Amniotic stem cell (primary cell): ENCODE measurements at regions not wholly inside any gene's neighbourhood (a gene's known extent, or its start where the extent isn't known, plus 50 kb on each side); places are given as distances from the start of the nearest gene placed in this dataset.

ENCODE experiments used
- DNase-seq: peaks from one replicate; lab custom pipeline; 2025; lab: John Stamatoyannopoulos, UW

DNA sequence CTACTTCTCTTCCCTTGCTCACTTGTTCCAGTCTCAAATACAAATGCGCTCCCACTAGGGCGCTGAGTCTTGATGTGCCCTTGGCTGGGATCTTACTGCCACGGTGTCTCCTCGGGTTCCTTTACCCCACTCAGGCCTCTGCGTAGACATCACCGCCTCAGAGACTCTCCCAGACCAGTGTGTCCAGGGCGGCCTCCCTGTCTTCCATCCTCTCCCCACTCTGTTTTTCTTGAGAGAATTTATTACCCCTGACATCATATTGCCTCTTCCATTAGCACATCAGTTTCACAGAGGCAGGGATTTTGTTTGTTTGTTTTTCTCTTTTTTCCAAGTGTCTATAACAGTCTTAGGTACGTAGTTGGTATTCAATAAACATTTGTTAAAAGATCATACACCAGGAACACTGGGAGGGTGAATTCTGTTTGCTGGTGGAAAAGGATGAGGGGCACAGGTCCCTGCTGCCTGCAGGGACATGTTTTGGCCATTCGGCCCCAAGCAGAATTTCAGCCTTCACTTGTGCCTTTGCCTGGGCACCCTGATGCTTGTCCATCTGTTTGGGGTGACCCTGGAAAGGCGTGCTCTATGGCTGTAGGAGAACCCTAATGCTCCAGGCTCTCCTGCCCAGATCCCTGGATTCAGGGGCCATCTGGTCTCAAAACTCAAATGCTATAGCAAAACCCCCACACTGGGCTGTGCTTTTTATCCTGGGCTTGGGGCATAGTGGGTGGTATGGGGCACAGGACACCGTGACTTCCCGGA is 55.0 kb downstream of the RPL37A start:
- DNase-seq, result no peak

- no peak for DNase-seq
Measured at GRCh38 chr2:216554286-216554685, 55.6 kb downstream of the RPL37A start.

- DNase-seq, result no peak
Measured at GRCh38 chr2:216554755-216555154, 56.1 kb downstream of the RPL37A start.

GRCh38 chr2:216555274-216555673 is 56.6 kb downstream of the RPL37A start:
- DNase-seq, result no peak

GRCh38 chr2:216556202-216556601 is 57.6 kb downstream of the RPL37A start:
- no peak for DNase-seq

DNA sequence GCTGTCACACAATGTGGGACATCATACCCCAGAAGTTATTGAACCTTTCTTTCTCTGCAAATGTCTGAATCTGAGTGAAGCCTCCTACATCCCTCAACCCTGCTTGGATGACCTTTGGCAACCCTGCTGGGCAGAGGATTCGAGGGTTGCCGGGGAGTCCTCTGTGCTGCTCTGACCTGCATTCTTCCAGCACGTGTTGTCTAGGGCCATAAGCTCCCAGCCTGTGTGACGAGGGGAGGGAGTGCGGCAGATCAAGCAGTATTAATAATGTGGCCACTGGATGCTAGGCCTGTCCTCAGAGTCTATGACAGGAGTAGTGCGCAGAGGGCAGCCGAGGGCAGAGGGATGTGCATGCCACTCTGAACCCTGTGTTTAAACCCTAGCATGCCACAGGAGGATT is 58.8 kb downstream of the RPL37A start:
- no peak for DNase-seq

DNA sequence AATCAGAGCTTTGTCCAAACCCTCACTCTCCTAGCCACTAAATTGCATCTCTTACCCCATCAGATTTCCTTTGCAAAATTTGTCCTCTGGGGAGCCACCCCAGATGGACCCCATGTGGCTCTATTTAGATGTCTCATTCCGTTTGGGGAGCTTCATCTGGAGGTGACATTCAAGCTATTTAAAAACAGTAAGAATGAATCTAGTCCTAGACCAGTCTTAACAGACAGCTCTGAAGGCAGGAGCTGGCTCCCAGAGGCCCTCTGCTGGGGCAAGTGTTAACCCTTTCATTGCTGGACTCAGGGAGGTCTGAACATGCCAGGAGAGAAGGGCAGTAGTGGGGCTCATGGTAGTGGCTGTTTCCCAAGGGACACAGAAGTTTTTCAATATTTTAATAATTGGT is 59.2 kb downstream of the RPL37A start:
- no peak for DNase-seq

GRCh38 chr2:216559625-216560156 is 61.0 kb downstream of the RPL37A start:
- DNase-seq, result no peak

GRCh38 chr2:216560838-216561270 is 62.2 kb downstream of the RPL37A start:
- DNase-seq, result peak; percentile 47

- no peak for DNase-seq
Measured at GRCh38 chr2:216562696-216563435, 64.2 kb downstream of the RPL37A start.

GRCh38 chr2:216563646-216564045 is 65.0 kb downstream of the RPL37A start:
- DNase-seq, result no peak

GRCh38 chr2:216564611-216565010 is 66.0 kb downstream of the RPL37A start:
- no peak for DNase-seq

DNA sequence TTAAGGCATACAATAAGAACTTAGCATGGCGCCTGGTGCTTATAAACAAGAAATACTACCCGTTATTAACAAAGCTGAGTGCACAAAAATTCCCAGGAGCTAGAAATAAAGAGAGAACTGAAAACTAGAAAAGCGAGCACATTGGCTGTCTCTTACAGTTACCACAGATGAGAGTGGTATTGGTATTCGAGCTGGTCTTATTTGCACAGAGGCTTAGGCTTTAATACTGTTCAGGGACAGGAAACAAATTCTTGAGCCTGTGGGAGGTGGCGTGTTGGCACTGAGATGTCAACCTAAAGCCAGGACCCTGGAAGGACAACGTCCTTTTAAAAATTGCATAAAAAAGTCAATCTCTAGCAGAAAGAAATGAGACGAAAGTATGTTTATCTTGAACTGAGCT is 67.3 kb upstream of the IGFBP2 start:
- DNase-seq, result no peak

DNA sequence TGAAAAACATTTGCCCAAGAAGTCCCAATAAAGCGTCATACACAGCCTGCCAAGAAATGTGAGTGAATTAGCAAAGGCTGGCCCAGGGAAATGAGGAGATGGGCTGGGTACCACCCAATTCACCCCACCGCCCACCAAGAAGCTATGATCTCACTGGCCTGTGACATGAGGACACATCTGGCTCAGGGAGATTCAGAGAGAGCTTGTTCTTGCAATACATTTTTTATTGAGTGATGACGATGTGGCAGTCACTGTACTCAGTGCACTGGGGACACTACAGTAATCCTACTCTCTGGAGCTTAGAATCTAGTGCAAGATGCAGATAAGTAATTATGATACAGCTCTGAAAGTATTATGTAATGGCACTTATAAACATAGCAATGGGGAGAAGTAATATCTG is 64.6 kb upstream of the IGFBP2 start:
- DNase-seq, result no peak

- no peak for DNase-seq
Measured at GRCh38 chr2:216569765-216570164, 63.5 kb upstream of the IGFBP2 start.

- no peak for DNase-seq
Measured at GRCh38 chr2:216570357-216570756, 62.9 kb upstream of the IGFBP2 start.

DNA sequence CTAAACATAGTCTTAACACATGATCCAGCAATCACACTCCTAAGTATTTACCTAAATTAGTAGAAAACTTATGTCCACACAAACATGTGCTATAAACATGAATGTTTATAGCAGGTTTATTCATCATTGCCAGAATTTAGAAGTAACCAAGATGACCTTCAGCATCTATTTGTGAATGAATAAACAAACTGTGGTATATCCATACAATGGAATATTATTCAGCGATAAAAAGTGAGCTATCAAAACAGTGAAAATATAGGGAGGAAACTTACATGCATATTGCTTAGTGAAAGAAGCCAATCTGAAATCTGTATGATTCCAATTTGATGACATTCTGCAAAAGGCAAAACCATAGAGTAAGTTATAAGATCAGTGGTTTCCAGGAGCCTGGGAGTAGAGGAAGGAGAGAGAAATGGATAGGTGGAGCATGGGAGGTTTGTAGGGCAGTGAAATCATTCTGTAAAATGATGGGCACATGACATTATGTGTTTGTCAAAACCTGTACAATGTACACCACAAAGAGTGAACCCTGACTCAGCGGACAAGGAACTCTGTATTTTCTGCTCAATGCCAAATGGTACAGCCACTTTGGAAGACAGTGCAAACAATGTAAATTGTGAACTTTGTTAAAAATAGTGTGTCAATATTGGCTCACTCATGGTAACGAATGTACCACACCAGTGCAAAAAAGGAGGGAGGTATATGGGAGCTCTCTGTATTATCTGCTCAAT is 61.9 kb upstream of the IGFBP2 start:
- DNase-seq, result no peak

DNA sequence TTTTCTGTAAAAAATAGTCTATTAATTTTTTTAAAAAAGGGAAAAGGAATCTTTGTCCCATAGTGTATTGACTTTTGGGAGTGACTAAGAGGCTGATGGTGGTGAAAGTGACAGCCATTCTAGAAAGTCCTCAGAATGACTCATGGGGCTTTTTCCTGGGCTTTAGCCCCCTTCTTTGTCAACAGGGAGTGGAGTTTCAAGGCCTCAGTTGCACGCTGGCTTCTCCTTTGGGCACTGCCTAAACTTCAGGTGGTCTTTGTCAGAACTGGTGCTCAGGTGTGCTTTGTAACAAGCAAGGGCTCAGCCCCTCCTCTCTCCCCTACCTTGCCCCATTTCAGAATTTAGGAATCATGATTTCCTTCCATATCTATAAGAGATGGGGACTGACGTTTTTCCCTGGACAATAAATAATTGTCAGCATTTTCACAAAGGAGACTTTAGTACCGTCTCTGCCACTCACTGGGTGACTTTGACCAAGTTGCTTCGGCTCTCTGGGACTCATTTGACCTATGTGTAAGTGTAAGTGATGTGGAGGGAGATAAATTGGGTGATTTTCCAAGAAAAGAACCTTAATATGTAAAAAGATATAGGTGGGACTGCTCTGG is 61.2 kb upstream of the IGFBP2 start:
- no peak for DNase-seq

DNA sequence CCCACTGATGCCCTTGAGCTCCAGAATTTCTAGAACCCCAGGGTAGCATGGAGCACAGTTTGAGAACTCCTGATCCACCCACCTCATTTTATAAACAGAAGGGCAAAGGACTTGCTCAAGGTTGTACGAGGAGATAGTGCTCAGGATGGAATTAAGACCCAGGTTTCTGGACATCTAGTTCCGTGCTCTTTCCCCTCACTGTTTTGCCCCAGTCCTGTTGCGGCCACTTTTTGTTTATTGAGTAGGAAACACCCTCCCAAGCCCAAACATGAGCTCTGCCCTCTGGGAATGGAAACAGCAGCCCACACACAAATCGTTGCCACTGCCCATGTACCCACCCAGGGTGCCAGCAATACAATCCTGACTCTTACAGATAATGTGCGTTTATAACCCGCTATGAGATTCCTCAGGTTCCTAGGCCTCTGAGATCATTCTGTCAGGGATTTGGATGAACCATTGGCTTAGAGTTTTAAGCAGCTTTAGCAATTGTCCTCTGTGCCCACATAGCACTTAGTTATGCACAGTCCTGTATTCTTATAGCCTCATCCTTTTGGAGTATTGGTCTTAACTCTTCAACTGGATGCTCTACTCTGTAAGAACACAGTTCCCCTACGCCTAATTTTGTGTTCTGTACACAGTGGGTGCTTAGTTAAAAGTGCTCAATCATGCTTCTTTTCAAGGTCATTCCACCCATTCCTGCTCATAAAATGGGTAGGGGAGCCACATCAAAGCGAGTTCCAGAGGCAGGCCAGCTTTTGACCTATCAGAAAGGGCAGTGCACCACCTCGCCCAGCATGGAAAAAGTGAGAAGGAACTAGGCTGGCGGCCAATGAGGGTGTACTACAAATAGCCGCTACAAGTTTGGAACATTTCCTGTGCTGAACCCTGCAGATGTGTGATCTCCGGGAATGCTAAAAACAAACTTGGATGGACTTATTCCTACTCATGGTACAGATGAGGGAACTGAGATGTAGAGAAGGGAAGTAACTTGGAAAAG is 60.3 kb upstream of the IGFBP2 start:
- no peak for DNase-seq

DNA sequence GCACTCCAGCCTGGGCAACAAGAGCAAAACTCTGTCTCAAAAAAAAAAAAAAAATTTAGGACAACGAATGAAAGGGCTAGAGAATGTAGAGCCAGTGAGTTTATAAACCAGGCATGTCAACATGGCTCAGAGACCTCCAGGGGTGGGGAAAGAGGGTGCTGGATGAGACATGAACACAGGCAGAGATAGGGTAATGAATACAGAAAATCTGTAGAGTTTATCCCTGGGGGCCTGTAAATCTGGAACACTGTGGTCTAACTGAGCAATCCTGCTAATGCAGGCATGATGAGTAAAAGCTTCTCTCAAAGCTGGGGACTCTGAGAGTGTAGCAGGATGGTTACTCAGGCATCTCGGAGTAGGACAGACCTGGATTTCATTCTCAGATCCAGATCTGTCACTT is 59.2 kb upstream of the IGFBP2 start:
- no peak for DNase-seq

DNA sequence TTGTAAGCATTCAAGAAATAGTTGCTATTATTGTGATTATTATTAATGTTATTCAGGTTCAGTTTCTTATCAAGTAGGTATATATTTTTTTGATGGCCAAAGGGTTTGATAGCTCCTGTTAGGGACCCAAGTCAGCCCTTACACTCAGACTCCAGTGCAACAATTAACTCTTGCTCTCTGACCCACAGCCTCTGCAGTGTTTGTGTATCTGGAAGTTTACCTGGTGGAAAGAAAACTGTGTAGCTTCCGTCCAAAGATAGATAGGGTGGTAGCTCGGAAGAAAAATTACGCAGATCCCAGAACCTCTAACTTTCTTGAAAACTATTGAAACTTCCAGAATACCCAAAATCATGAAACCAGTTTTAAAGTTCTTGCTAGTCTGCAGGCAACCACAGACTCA is 58.6 kb upstream of the IGFBP2 start:
- DNase-seq, result no peak
